ENCODE measurements at regions not wholly inside any gene's neighbourhood (a gene's known extent, or its start where the extent isn't known, plus 50 kb on each side); places are given as distances from the start of the nearest gene placed in this dataset.

- DNase-seq (no peak), ATAC-seq (no peak)
- no peaks in the 10 kb centered on the region for H3K4me1 ChIP-seq
- H3K27ac ChIP-seq: no peak overlapping the region
- no peaks in the 10 kb centered on the region for H3K9me3 ChIP-seq
- H3K27me3 ChIP-seq: no peaks in the 10 kb centered on the region
- intact Hi-C loops (cut with DNase I): no loop called here
- no peaks in the 10 kb centered on the region for H3K36me3 ChIP-seq (replicated peaks in 1 of 2; ENCODE audit: insufficient read depth in 1 of 2, low read depth in 2 of 2)
- 55 to 61% methylated on average over 4 of the region's 4 CpGs for WGBS, 2 donors
- H3K4me3 ChIP-seq: no peak overlapping the region
- no peak for TF ChIP-seq POLR2A (IDR thresholded peaks at IDR 0.05)
- no peak for TF ChIP-seq CTCF (IDR thresholded peaks at IDR 0.05)
These were observed 345.8 kb upstream of the CBLB start for GRCh38 chr3:106214641-106215040.

- Histone ChIP-seq H3K36me3 (replicated peaks in 1 of 2; ENCODE audit: insufficient read depth in 1 of 2, low read depth in 2 of 2) (no peaks in the 10 kb centered on the region), H3K4me3 (no peak overlapping the region), H3K27ac (no peak overlapping the region), H3K9me3 (no peaks in the 10 kb centered on the region), H3K27me3 (no peaks in the 10 kb centered on the region), H3K4me1 (no peaks in the 10 kb centered on the region)
- no peak for ATAC-seq
- intact Hi-C loops (cut with DNase I): no loop called here
- DNase-seq: no peak
- WGBS, 2 donors: 50 to 62% methylated on average over 1 of the region's 1 CpG
- TF ChIP-seq POLR2A (IDR thresholded peaks at IDR 0.05) (no peak), CTCF (IDR thresholded peaks at IDR 0.05) (no peak)
These were observed 346.2 kb upstream of the CBLB start for GRCh38 chr3:106215047-106215446.

GRCh38 chr3:106217745-106218144 lies 348.9 kb upstream of the CBLB start:
- WGBS, 2 donors: 53 to 71% methylated on average over 2 of the region's 2 CpGs
- H3K9me3 ChIP-seq: no peaks in the 10 kb centered on the region
- TF ChIP-seq CTCF (IDR thresholded peaks at IDR 0.05): no peak
- no peak for TF ChIP-seq POLR2A (IDR thresholded peaks at IDR 0.05)
- no peak for ATAC-seq
- no peak for DNase-seq
- H3K27ac ChIP-seq: no peak overlapping the region
- no peaks in the 10 kb centered on the region for H3K4me1 ChIP-seq
- intact Hi-C loops (cut with DNase I): no loop called here
- no peak overlapping the region for H3K4me3 ChIP-seq
- no peaks in the 10 kb centered on the region for H3K36me3 ChIP-seq (replicated peaks in 1 of 2; ENCODE audit: insufficient read depth in 1 of 2, low read depth in 2 of 2)
- no peaks in the 10 kb centered on the region for H3K27me3 ChIP-seq

GRCh38 chr3:106227068-106227467 lies 358.3 kb upstream of the CBLB start:
- 69 to 86% methylated on average over 3 of the region's 3 CpGs for WGBS, 2 donors
- no peaks in the 10 kb centered on the region for H3K27me3 ChIP-seq
- H3K4me3 ChIP-seq: no peak overlapping the region
- no peak for TF ChIP-seq CTCF (IDR thresholded peaks at IDR 0.05)
- TF ChIP-seq POLR2A (IDR thresholded peaks at IDR 0.05): no peak
- no peaks in the 10 kb centered on the region for H3K9me3 ChIP-seq
- no peaks in the 10 kb centered on the region for H3K4me1 ChIP-seq
- H3K36me3 ChIP-seq (replicated peaks in 1 of 2; ENCODE audit: insufficient read depth in 1 of 2, low read depth in 2 of 2): no peaks in the 10 kb centered on the region
- no peak overlapping the region for H3K27ac ChIP-seq
- no peak for DNase-seq
- no peak for ATAC-seq
- intact Hi-C loops (cut with DNase I): no loop called here

GRCh38 chr3:106228271-106228670 lies 359.5 kb upstream of the CBLB start:
- intact Hi-C loops (cut with DNase I): no loop called here
- Histone ChIP-seq H3K36me3 (replicated peaks in 1 of 2; ENCODE audit: insufficient read depth in 1 of 2, low read depth in 2 of 2) (no peaks in the 10 kb centered on the region), H3K27me3 (no peaks in the 10 kb centered on the region), H3K27ac (no peak overlapping the region), H3K4me1 (no peaks in the 10 kb centered on the region), H3K4me3 (no peak overlapping the region), H3K9me3 (no peaks in the 10 kb centered on the region)
- 42 to 56% methylated on average over 2 of the region's 2 CpGs for WGBS, 2 donors
- ATAC-seq (no peak), DNase-seq (no peak)
- TF ChIP-seq POLR2A (IDR thresholded peaks at IDR 0.05) (no peak), CTCF (IDR thresholded peaks at IDR 0.05) (no peak)

Data from body of pancreas (tissue), 4 donors.